H9 (cell line): ENCODE measurements at regions not wholly inside any gene's neighbourhood (a gene's known extent, or its start where the extent isn't known, plus 50 kb on each side); places are given as distances from the start of the nearest gene placed in this dataset.

Source experiments
- DNase-seq: peaks from one replicate; pipeline ENCODE4 v3.0.0-alpha.2; 2017
- H2AFZ ChIP-seq: one replicate; pipeline ENCODE4 v1.6.1; 2013; ENCODE audit warnings: mild to moderate bottlenecking, low read length, control low read depth, moderate library complexity
- H2AK5ac ChIP-seq: 2 replicates; pipeline ENCODE4 v1.6.1; 2013; ENCODE audit warnings: low read length, control low read depth, mixed read lengths; ENCODE audit not compliant: insufficient read length
- H2BK120ac ChIP-seq: one replicate; pipeline ENCODE4 v1.6.1; 2013; ENCODE audit warnings: low read depth, mild to moderate bottlenecking, low read length, control low read depth, inconsistent platforms; ENCODE audit not compliant: poor library complexity, severe bottlenecking
- H2BK12ac ChIP-seq: 2 replicates; pipeline ENCODE4 v1.6.1; 2013; ENCODE audit warnings: low read length, control low read depth, mixed read lengths, low read depth; ENCODE audit not compliant: insufficient read length
- H2BK15ac ChIP-seq: 2 replicates; pipeline ENCODE4 v1.6.1; 2013; ENCODE audit warnings: low read depth, low read length, control low read depth
- H2BK20ac ChIP-seq: one replicate; pipeline ENCODE4 v1.6.1; 2013; ENCODE audit warnings: low read depth, mild to moderate bottlenecking, low read length, control low read depth, inconsistent platforms; ENCODE audit not compliant: poor library complexity, severe bottlenecking
- H2BK5ac ChIP-seq: 2 replicates; pipeline ENCODE4 v1.6.1; 2013; ENCODE audit warnings: low read length, control low read depth, mixed read lengths; ENCODE audit not compliant: insufficient read length
- H3K14ac ChIP-seq: 2 replicates; pipeline ENCODE4 v1.6.1; 2013; ENCODE audit warnings: low read length, control low read depth; ENCODE audit not compliant: insufficient read depth
- H3K18ac ChIP-seq: 2 replicates; pipeline ENCODE4 v1.6.1; 2013; ENCODE audit warnings: low read depth, mild to moderate bottlenecking, mixed read lengths, low read length, control low read depth; ENCODE audit not compliant: insufficient read length
- H3K23ac ChIP-seq: 2 replicates; pipeline ENCODE4 v1.6.1; 2013; ENCODE audit warnings: low read length, control low read depth, mixed read lengths, low read depth; ENCODE audit not compliant: insufficient read length
- H3K23me2 ChIP-seq: 2 replicates; pipeline ENCODE4 v1.6.1; 2013; ENCODE audit warnings: low read depth, mild to moderate bottlenecking, mixed read lengths, low read length, control low read depth; ENCODE audit not compliant: insufficient read length, poor library complexity, severe bottlenecking
- H3K27ac ChIP-seq: 2 replicates; pipeline ENCODE4 v1.5.1; 2013; ENCODE audit warnings: low read length, control low read depth, mixed read lengths, low read depth; ENCODE audit not compliant: insufficient read length
- H3K27me3 ChIP-seq: 2 replicates; pipeline ENCODE4 v1.6.1; 2013; ENCODE audit warnings: low read length, control low read depth, inconsistent platforms; ENCODE audit not compliant: insufficient read depth
- H3K4ac ChIP-seq: 2 replicates; pipeline ENCODE4 v1.6.1; 2013; ENCODE audit warnings: low read depth, mild to moderate bottlenecking, control low read depth, inconsistent platforms, low read length, moderate library complexity
- H3K4me1 ChIP-seq: 2 replicates; pipeline ENCODE4 v1.6.1; 2013; ENCODE audit warnings: low read length, control low read depth, inconsistent platforms; ENCODE audit not compliant: insufficient read depth
- H3K4me2 ChIP-seq: 2 replicates; pipeline ENCODE4 v1.6.1; 2013; ENCODE audit warnings: low read length, control low read depth, mixed read lengths; ENCODE audit not compliant: insufficient read length, insufficient read depth
- H3K56ac ChIP-seq: 2 replicates; pipeline ENCODE4 v1.6.1; 2013; ENCODE audit warnings: low read depth, mild to moderate bottlenecking, mixed read lengths, low read length, control low read depth; ENCODE audit not compliant: insufficient read length
- H3K79me1 ChIP-seq: 2 replicates; pipeline ENCODE4 v1.6.1; 2013; ENCODE audit warnings: low read depth, mild to moderate bottlenecking, moderate library complexity, low read length, control low read depth, inconsistent platforms; ENCODE audit not compliant: insufficient read depth, poor library complexity, severe bottlenecking
- H3K79me2 ChIP-seq: 2 replicates; pipeline ENCODE4 v1.6.1; 2013; ENCODE audit warnings: low read length, control low read depth, inconsistent platforms; ENCODE audit not compliant: insufficient read depth
- H3K9ac ChIP-seq: 2 replicates; pipeline ENCODE4 v1.6.1; 2013; ENCODE audit warnings: low read length, control low read depth, mixed read lengths; ENCODE audit not compliant: insufficient read length; ENCODE audit errors: extremely low read depth
- H3K9me3 ChIP-seq: one replicate; pipeline ENCODE4 v1.6.1; 2013; ENCODE audit warnings: low read depth, low read length, inconsistent platforms; ENCODE audit not compliant: control insufficient read depth
- H3T11ph ChIP-seq: one replicate; pipeline ENCODE4 v1.6.1; 2013; ENCODE audit warnings: mild to moderate bottlenecking, low read length, control low read depth, inconsistent platforms
- H4K20me1 ChIP-seq: one replicate; pipeline ENCODE4 v1.6.1; 2013; ENCODE audit not compliant: control insufficient read depth, insufficient read length, insufficient read depth
- H4K5ac ChIP-seq: 2 replicates; pipeline ENCODE4 v1.6.1; 2013; ENCODE audit warnings: low read depth, mild to moderate bottlenecking, mixed read lengths, low read length, control low read depth; ENCODE audit not compliant: insufficient read length
- H4K8ac ChIP-seq: replicated peaks from 2 replicates; pipeline ENCODE4 v1.6.1; 2013; ENCODE audit warnings: low read length, control low read depth, mixed read lengths, low read depth; ENCODE audit not compliant: insufficient read length
- H4K91ac ChIP-seq: 2 replicates; pipeline ENCODE4 v1.6.1; 2013; ENCODE audit warnings: low read depth, mild to moderate bottlenecking, moderate library complexity, mixed read lengths, low read length, control low read depth; ENCODE audit not compliant: insufficient read length
- H3K27ac Mint-ChIP-seq, 3 experiments: 2 replicates in 2 of 3; 3 replicates in 1 of 3; pipeline ENCODE4 v1.8.0; 2020 to 2021; ENCODE audit warnings: mixed read lengths in 3 of 3, mild to moderate bottlenecking in 1 of 3, moderate library complexity in 1 of 3
- H3K27me3 Mint-ChIP-seq: 2 replicates; pipeline ENCODE4 v1.8.0; 2021; ENCODE audit warnings: low read depth, mild to moderate bottlenecking, moderate library complexity, mixed read lengths
- H3K36me3 Mint-ChIP-seq, 3 experiments: 2 replicates in 2 of 3; 3 replicates in 1 of 3; pipeline ENCODE4 v1.8.0; 2020 to 2021; ENCODE audit warnings: low read depth in 3 of 3, mixed read lengths in 3 of 3; ENCODE audit not compliant: insufficient read depth in 1 of 3
- H3K4me1 Mint-ChIP-seq, 2 experiments: 2 replicates each; pipeline ENCODE4 v1.8.0; 2020; ENCODE audit warnings: mixed read lengths in 2 of 2
- H3K4me3 Mint-ChIP-seq, 2 experiments: 2 replicates in 1 of 2; 3 replicates in 1 of 2; pipeline ENCODE4 v1.8.0; 2020 to 2021; ENCODE audit warnings: mild to moderate bottlenecking in 2 of 2, mixed read lengths in 2 of 2, moderate library complexity in 1 of 2
- H3K9me3 Mint-ChIP-seq, 2 experiments: 2 replicates in 1 of 2; 3 replicates in 1 of 2; pipeline ENCODE4 v1.8.0; 2020; ENCODE audit warnings: mild to moderate bottlenecking in 2 of 2, mixed read lengths in 2 of 2, moderate library complexity in 1 of 2
- WGBS: extraction: QIAGEN DNeasy Blood & Tissue Kit; methylation state at CpG from one replicate; pipeline ENCODE4 v1.1.7; 2013; ENCODE audit warnings: missing lambda C conversion rate, low lambda C conversion rate, mixed read lengths; ENCODE audit not compliant: insufficient read length; ENCODE audit errors: extremely low coverage; 5-methylcytosine and 5-hydroxymethylcytosine counted together
- TF ChIP-seq, protein P1 (sequence below): fragments of 200-600 bp; sonication (generic); conservative IDR thresholded peaks from 3 replicates; pipeline ENCODE4 v1.8.0; 2021; ENCODE audit warnings: antibody characterized with exemption, mild to moderate bottlenecking

DNA sequence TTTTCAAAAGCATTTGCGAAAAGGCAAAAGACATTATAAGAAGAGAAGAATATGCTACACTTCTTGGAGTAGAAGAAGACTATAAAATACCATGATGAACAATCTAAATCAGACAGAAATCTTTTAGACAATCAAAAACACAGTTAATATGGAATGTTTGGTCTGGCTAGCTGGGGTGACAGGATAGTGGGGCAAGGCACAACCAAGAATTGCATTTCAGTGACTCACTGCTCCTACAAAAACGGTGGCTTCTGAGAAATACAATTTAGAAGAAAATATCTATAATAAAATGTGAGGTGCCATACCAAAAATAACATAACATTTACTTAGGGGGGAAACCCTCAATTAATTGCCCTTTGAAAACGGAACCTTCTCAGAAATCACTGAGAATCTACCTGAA is 363.4 kb downstream of the NPR3 start:
- no peak overlapping the region for H3K27ac ChIP-seq
- H2AK5ac ChIP-seq, result no peak overlapping the region
- DNase-seq, result no peak
- TF ChIP-seq, protein P1, sequence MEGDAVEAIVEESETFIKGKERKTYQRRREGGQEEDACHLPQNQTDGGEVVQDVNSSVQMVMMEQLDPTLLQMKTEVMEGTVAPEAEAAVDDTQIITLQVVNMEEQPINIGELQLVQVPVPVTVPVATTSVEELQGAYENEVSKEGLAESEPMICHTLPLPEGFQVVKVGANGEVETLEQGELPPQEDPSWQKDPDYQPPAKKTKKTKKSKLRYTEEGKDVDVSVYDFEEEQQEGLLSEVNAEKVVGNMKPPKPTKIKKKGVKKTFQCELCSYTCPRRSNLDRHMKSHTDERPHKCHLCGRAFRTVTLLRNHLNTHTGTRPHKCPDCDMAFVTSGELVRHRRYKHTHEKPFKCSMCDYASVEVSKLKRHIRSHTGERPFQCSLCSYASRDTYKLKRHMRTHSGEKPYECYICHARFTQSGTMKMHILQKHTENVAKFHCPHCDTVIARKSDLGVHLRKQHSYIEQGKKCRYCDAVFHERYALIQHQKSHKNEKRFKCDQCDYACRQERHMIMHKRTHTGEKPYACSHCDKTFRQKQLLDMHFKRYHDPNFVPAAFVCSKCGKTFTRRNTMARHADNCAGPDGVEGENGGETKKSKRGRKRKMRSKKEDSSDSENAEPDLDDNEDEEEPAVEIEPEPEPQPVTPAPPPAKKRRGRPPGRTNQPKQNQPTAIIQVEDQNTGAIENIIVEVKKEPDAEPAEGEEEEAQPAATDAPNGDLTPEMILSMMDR, result no peak
- no peak overlapping the region for H4K91ac ChIP-seq
- no peak overlapping the region for H3K56ac ChIP-seq
- H2BK120ac ChIP-seq, result no peak overlapping the region
- no peak overlapping the region for H2BK20ac ChIP-seq
- H3K79me2 ChIP-seq, result no peaks in the 10 kb centered on the region
- no peak overlapping the region for H3T11ph ChIP-seq
- H3K27me3 ChIP-seq, result no peaks in the 10 kb centered on the region
- H3K9ac ChIP-seq, result no peak overlapping the region
- H3K23ac ChIP-seq, result no peak overlapping the region
- no peaks in the 10 kb centered on the region for H3K9me3 ChIP-seq
- H2AFZ ChIP-seq, result no peak overlapping the region
- peaks cover 0 to 9% of the 10 kb centered on the region in 2 experiments; a peak in 3 of 5 replicates for H3K9me3 Mint-ChIP-seq
- no peak overlapping the region for H4K5ac ChIP-seq
- no peak overlapping the region for H2BK15ac ChIP-seq
- H3K4me2 ChIP-seq, result no peak overlapping the region
- H3K4me1 ChIP-seq, result no peaks in the 10 kb centered on the region
- H2BK12ac ChIP-seq, result no peak overlapping the region
- 0 out of 7 replicates have a peak, but pooled peaks cover 0 to 4% (median 0%) of the 10 kb centered on the region in 3 experiments for H3K36me3 Mint-ChIP-seq
- H2BK5ac ChIP-seq, result no peak overlapping the region
- no peak overlapping the region for H3K27ac Mint-ChIP-seq
- no peaks in the 10 kb centered on the region for H3K27me3 Mint-ChIP-seq
- no peak overlapping the region for H3K4ac ChIP-seq
- H4K20me1 ChIP-seq, result no peaks in the 10 kb centered on the region
- WGBS, result no CpG with 5 or more reads among the region's 3 CpGs
- no peaks in the 10 kb centered on the region for H3K23me2 ChIP-seq
- no peaks in the 10 kb centered on the region for H3K79me1 ChIP-seq
- H4K8ac ChIP-seq, result no peak overlapping the region
- H3K14ac ChIP-seq, result no peak overlapping the region
- H3K4me3 Mint-ChIP-seq, result no peak overlapping the region
- peaks cover 0 to 8% of the 10 kb centered on the region in 2 experiments; a peak in 1 of 4 replicates for H3K4me1 Mint-ChIP-seq
- H3K18ac ChIP-seq, result no peak overlapping the region
